ENCODE measurements at regions not wholly inside any gene's neighbourhood (a gene's known extent, or its start where the extent isn't known, plus 50 kb on each side); places are given as distances from the start of the nearest gene placed in this dataset.

- Histone ChIP-seq H3K4me3 (replicated peaks in 1 of 3; ENCODE audit: insufficient read depth in 1 of 3, low read depth in 2 of 3, low read length in 3 of 3) (no peak overlapping the region), H4K20me1 (ENCODE audit: insufficient read depth, low read length) (no peaks in the 10 kb centered on the region), H3K9ac (ENCODE audit: insufficient read depth, low read depth, low read length) (no peak overlapping the region), H3K79me2 (ENCODE audit: insufficient read depth, low read length) (no peaks in the 10 kb centered on the region), H3K9me3 (ENCODE audit: low read length) (no peaks in the 10 kb centered on the region), H3K36me3 (replicated peaks in 1 of 2; ENCODE audit: control insufficient read depth in 1 of 2, insufficient read depth in 2 of 2, low read length in 2 of 2) (no peaks in the 10 kb centered on the region), H3K27ac (ENCODE audit: extremely low read length, insufficient read depth, low read length) (no peak overlapping the region), H3K27me3 (ENCODE audit: control insufficient read depth in 1 of 2, insufficient read depth in 2 of 2, low read length in 2 of 2) (no peaks in the 10 kb centered on the region), H3K4me2 (ENCODE audit: low read depth, low read length) (no peak overlapping the region), H3K4me1 (ENCODE audit: insufficient read depth, low read length) (no peaks in the 10 kb centered on the region), H2AFZ (ENCODE audit: low read length) (no peak overlapping the region)
- POLR2A ChIA-PET = no interaction called here
- in situ Hi-C loops (cut with HindIII; ENCODE audit: extremely low pct_ligation_motif_present, low pct_unique_long_range_greater_than_20kb) = no loop called here
- WGBS (ENCODE audit: low lambda C conversion rate) = 6% methylated on average over 2 of the region's 2 CpGs
- no peak for FAIRE-seq
- intact Hi-C loops (cut with micrococcal nuclease; ENCODE audit: unreplicated experiment) = no loop called here
- CTCF ChIA-PET (ENCODE audit: low intra/inter-chr PET ratio, low total read pairs) = no interaction called here
- no peak for TF ChIP-seq RBAK (CRISPR knock-in tag; IDR thresholded peaks at IDR 0.05)
- no peak for TF ChIP-seq TAF1 (CRISPR knock-in tag; IDR thresholded peaks at IDR 0.05)
- no peak for TF ChIP-seq ZSCAN20 (CRISPR knock-in tag; IDR thresholded peaks at IDR 0.05; ENCODE audit: borderline replicate concordance)
- TF ChIP-seq HNF1A (IDR thresholded peaks at IDR 0.05; ENCODE audit: low read depth) = no peak
- no peak for TF ChIP-seq HNF1A (CRISPR knock-in tag; IDR thresholded peaks at IDR 0.05; ENCODE audit: borderline replicate concordance)
- no peak for TF ChIP-seq TSC22D2 (CRISPR knock-in tag; IDR thresholded peaks at IDR 0.05; ENCODE audit: borderline replicate concordance)
- no peak for TF ChIP-seq ZSCAN22 (CRISPR knock-in tag; IDR thresholded peaks at IDR 0.05)
- no peak for TF ChIP-seq NFKBIZ (CRISPR knock-in tag; IDR thresholded peaks at IDR 0.05)
- no peak for TF ChIP-seq ZNF101 (CRISPR knock-in tag; IDR thresholded peaks at IDR 0.05; ENCODE audit: borderline replicate concordance, low read depth)
- no peak for TF ChIP-seq MLLT10 (CRISPR knock-in tag; IDR thresholded peaks at IDR 0.05)
- no peak for TF ChIP-seq ZFP82 (CRISPR knock-in tag; IDR thresholded peaks at IDR 0.05; ENCODE audit: borderline replicate concordance)
- no peak for TF ChIP-seq GATAD2A (CRISPR knock-in tag; IDR thresholded peaks at IDR 0.05)
- TF ChIP-seq RAD51 (IDR thresholded peaks at IDR 0.05; ENCODE audit: borderline replicate concordance) = no peak
- no peak for TF ChIP-seq ZNF704 (CRISPR knock-in tag; IDR thresholded peaks at IDR 0.05; ENCODE audit: borderline replicate concordance)
- TF ChIP-seq IKZF4 (CRISPR knock-in tag; IDR thresholded peaks at IDR 0.05; ENCODE audit: borderline replicate concordance, low read depth, not compliant biosample characterization) = no peak
- TF ChIP-seq MYC (CRISPR knock-in tag; IDR thresholded peaks at IDR 0.05; ENCODE audit: borderline replicate concordance) = no peak
- no peak for DNase-seq (ENCODE audit: low spot score)
- BruUV-seq (replicated peaks) = no TSS peak
- no peak for ATAC-seq
These were observed 137.6 kb upstream of the SSTR1 start for GRCh38 chr14:38070061-38070588.
